ENCODE measurements at regions not wholly inside any gene's neighbourhood (a gene's known extent, or its start where the extent isn't known, plus 50 kb on each side); places are given as distances from the start of the nearest gene placed in this dataset.

- DNase-seq, result no peak
These were observed 103.3 kb upstream of the BOD1 start for GRCh38 chr5:173719731-173720082.

- no peak for DNase-seq
These were observed 104.0 kb upstream of the BOD1 start for GRCh38 chr5:173720286-173720952.

- no peak for DNase-seq
These were observed 104.6 kb upstream of the BOD1 start for GRCh38 chr5:173720953-173721600.

- no peak for DNase-seq
These were observed 105.3 kb upstream of the BOD1 start for GRCh38 chr5:173721601-173722232.

- DNase-seq, result no peak
These were observed 110.6 kb upstream of the BOD1 start for GRCh38 chr5:173726846-173727557.

- DNase-seq, result no peak
These were observed 111.7 kb upstream of the BOD1 start for GRCh38 chr5:173727839-173728778.

GRCh38 chr5:173729079-173729765, 112.8 kb upstream of the BOD1 start:
- DNase-seq, result no peak

- DNase-seq, result no peak
These were observed 114.3 kb upstream of the BOD1 start for GRCh38 chr5:173730632-173731298.

- no peak for DNase-seq
These were observed 116.6 kb upstream of the BOD1 start for GRCh38 chr5:173733021-173733420.

GRCh38 chr5:173733425-173733824, 117.0 kb upstream of the BOD1 start:
- DNase-seq, result no peak

GRCh38 chr5:173733831-173734501, 117.5 kb upstream of the BOD1 start:
- DNase-seq, result no peak

GRCh38 chr5:173734716-173735115, 118.3 kb upstream of the BOD1 start:
- DNase-seq, result no peak

GRCh38 chr5:173735184-173735583, 118.7 kb upstream of the BOD1 start:
- DNase-seq, result no peak

- DNase-seq, result no peak
These were observed 119.2 kb upstream of the BOD1 start for GRCh38 chr5:173735691-173736090.

GRCh38 chr5:173736374-173736773, 119.9 kb upstream of the BOD1 start:
- DNase-seq, result no peak

GRCh38 chr5:173736923-173737412, 120.5 kb upstream of the BOD1 start:
- no peak for DNase-seq

GRCh38 chr5:173739741-173740140, 123.3 kb upstream of the BOD1 start:
- DNase-seq, result no peak

- DNase-seq, result no peak
These were observed 124.0 kb upstream of the BOD1 start for GRCh38 chr5:173740400-173740799.

- DNase-seq, result no peak
These were observed 124.6 kb upstream of the BOD1 start for GRCh38 chr5:173741087-173741486.
